ENCODE measurements at regions not wholly inside any gene's neighbourhood (a gene's known extent, or its start where the extent isn't known, plus 50 kb on each side); places are given as distances from the start of the nearest gene placed in this dataset.
"Not testable (repeated sequence)": the region's sequence is repeated elsewhere in the genome, so short reads cannot be mapped to it uniquely, and the experiment has no call there.

DNA sequence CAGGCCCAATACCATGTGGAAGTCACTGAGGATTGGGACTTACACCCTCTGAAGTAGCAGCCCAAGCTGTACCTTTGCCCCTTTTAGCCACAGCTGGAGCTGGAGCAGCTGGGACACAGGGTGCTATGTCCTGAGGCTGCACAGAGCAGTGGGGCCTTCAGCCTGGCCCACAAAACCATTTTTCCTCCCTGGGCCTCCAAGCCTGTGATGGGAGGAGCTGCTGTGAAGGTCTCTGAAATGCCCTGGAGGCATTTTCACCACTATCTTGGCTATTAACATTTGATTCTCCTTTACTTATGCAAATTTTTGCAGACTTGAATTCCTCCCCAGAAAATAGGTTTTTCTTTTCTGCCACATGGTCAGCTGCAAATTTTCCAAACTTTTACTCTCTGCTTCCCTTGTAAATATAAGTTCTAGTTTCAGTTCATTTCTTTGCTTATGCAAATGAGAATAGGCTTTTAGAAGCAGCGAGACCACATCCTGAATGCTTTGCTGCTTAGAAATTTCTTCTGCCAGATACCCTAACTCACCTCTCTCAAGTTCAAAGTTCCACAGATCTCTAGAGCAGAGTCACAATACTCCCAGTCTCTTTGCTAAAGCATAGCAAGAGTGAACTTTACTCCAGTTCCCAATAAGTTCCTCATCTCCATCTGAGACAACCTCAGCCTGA, 213.8 kb upstream of the MGAT5 start (continued):
- TF ChIP-seq, protein P1, sequence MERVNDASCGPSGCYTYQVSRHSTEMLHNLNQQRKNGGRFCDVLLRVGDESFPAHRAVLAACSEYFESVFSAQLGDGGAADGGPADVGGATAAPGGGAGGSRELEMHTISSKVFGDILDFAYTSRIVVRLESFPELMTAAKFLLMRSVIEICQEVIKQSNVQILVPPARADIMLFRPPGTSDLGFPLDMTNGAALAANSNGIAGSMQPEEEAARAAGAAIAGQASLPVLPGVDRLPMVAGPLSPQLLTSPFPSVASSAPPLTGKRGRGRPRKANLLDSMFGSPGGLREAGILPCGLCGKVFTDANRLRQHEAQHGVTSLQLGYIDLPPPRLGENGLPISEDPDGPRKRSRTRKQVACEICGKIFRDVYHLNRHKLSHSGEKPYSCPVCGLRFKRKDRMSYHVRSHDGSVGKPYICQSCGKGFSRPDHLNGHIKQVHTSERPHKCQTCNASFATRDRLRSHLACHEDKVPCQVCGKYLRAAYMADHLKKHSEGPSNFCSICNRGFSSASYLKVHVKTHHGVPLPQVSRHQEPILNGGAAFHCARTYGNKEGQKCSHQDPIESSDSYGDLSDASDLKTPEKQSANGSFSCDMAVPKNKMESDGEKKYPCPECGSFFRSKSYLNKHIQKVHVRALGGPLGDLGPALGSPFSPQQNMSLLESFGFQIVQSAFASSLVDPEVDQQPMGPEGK (CRISPR knock-in tag; IDR thresholded peaks at IDR 0.05; ENCODE audit: borderline replicate concordance): no peak
- TF ChIP-seq OSR1 (CRISPR knock-in tag; IDR thresholded peaks at IDR 0.05) (no peak), RARB (CRISPR knock-in tag; IDR thresholded peaks at IDR 0.05) (no peak), GLIS3 (CRISPR knock-in tag; IDR thresholded peaks at IDR 0.05) (no peak), ZNF8 (CRISPR knock-in tag; IDR thresholded peaks at IDR 0.05) (no peak)
- TF ChIP-seq, protein P2, sequence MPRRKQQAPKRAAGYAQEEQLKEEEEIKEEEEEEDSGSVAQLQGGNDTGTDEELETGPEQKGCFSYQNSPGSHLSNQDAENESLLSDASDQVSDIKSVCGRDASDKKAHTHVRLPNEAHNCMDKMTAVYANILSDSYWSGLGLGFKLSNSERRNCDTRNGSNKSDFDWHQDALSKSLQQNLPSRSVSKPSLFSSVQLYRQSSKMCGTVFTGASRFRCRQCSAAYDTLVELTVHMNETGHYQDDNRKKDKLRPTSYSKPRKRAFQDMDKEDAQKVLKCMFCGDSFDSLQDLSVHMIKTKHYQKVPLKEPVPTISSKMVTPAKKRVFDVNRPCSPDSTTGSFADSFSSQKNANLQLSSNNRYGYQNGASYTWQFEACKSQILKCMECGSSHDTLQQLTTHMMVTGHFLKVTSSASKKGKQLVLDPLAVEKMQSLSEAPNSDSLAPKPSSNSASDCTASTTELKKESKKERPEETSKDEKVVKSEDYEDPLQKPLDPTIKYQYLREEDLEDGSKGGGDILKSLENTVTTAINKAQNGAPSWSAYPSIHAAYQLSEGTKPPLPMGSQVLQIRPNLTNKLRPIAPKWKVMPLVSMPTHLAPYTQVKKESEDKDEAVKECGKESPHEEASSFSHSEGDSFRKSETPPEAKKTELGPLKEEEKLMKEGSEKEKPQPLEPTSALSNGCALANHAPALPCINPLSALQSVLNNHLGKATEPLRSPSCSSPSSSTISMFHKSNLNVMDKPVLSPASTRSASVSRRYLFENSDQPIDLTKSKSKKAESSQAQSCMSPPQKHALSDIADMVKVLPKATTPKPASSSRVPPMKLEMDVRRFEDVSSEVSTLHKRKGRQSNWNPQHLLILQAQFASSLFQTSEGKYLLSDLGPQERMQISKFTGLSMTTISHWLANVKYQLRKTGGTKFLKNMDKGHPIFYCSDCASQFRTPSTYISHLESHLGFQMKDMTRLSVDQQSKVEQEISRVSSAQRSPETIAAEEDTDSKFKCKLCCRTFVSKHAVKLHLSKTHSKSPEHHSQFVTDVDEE (CRISPR knock-in tag; IDR thresholded peaks at IDR 0.05): no peak

DNA sequence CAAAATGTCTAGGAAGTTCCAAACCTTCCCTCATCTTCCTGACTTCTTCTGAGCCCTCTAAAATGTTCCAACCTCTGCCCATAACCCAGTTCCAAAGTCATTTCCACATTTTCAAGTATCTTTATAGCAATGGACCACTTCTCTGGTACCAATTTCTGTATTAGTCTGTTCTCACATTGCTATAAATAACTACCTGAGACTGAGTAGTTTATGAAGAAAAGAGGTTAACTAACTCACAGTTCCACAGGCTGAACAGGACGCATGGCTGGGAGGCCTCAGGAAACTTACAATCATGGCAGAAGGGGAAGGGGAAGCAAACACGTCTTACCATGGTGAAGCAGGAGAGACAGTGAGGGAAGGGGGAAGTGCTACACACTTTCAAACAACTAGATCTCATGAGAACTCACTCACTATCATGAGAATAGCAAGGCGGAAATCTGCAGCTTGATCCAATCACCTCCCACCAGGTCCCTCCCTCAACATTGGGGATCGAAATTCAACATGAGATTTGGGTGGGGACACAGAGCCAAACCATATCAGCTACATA, 213.2 kb upstream of the MGAT5 start:
- ATAC-seq: not testable (repeated sequence)

DNA sequence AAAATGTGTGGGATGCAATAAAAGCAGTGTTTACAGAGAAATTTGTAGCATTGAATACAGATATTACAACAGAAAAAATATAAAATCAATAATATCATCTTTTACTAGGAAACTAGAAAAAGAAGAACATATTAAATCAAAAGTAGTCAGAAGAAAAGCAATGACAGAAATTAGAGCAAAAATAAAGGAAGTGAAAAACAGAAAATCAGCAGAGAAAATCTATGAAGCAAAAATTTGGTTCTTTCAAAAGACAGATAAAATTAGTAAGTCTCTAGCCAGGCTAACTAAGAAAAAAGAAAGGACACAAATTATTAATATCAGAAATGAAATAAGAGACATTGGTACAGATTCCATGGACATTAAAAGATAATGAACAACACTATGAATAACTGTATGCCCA, 212.0 kb upstream of the MGAT5 start:
- no peak for TF ChIP-seq TCF4 (CRISPR knock-in tag; IDR thresholded peaks at IDR 0.05; ENCODE audit: borderline replicate concordance)
- TF ChIP-seq ZNF565 (CRISPR knock-in tag; conservative IDR thresholded peaks at IDR 0.05; ENCODE audit: low read depth): no peak
- no peak for TF ChIP-seq SNAI2 (CRISPR knock-in tag; IDR thresholded peaks at IDR 0.05)
- TF ChIP-seq, protein P3, sequence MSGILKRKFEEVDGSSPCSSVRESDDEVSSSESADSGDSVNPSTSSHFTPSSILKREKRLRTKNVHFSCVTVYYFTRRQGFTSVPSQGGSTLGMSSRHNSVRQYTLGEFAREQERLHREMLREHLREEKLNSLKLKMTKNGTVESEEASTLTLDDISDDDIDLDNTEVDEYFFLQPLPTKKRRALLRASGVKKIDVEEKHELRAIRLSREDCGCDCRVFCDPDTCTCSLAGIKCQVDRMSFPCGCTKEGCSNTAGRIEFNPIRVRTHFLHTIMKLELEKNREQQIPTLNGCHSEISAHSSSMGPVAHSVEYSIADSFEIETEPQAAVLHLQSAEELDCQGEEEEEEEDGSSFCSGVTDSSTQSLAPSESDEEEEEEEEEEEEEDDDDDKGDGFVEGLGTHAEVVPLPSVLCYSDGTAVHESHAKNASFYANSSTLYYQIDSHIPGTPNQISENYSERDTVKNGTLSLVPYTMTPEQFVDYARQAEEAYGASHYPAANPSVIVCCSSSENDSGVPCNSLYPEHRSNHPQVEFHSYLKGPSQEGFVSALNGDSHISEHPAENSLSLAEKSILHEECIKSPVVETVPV (CRISPR knock-in tag; IDR thresholded peaks at IDR 0.05): no peak
- TF ChIP-seq RARB (CRISPR knock-in tag; IDR thresholded peaks at IDR 0.05): no peak
- TF ChIP-seq GLIS3 (CRISPR knock-in tag; IDR thresholded peaks at IDR 0.05): no peak
- no peak for TF ChIP-seq ZC3H10 (CRISPR knock-in tag; IDR thresholded peaks at IDR 0.05)
- TF ChIP-seq, protein P4, sequence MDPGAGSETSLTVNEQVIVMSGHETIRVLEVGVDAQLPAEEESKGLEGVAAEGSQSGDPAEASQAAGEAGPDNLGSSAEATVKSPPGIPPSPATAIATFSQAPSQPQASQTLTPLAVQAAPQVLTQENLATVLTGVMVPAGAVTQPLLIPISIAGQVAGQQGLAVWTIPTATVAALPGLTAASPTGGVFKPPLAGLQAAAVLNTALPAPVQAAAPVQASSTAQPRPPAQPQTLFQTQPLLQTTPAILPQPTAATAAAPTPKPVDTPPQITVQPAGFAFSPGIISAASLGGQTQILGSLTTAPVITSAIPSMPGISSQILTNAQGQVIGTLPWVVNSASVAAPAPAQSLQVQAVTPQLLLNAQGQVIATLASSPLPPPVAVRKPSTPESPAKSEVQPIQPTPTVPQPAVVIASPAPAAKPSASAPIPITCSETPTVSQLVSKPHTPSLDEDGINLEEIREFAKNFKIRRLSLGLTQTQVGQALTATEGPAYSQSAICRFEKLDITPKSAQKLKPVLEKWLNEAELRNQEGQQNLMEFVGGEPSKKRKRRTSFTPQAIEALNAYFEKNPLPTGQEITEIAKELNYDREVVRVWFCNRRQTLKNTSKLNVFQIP (CRISPR knock-in tag; IDR thresholded peaks at IDR 0.05; ENCODE audit: borderline replicate concordance, low read depth): no peak
- TF ChIP-seq, protein P2 (CRISPR knock-in tag; IDR thresholded peaks at IDR 0.05): no peak
- no peak for TF ChIP-seq ZNF70 (CRISPR knock-in tag; IDR thresholded peaks at IDR 0.05)
- no peak for ATAC-seq

DNA sequence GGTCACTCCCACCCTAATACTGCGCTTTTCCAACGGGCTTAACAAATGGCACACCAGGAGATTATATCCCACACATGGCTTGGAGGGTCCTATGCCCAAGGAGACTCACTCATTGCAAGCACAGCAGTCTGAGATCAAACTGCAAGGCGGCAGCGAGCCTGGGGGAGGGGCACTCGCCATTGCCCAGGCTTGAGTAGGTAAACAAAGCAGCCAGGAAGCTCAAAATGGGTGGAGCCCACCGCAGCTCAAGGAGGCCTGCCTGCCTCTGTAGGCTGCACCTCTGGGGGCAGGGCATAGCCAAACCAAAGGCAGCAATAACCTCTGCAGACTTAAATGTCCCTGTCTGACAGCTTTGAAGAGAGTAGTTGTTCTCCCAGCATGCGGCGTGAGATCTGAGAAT, 210.8 kb upstream of the MGAT5 start:
- ATAC-seq: not testable (repeated sequence)

DNA sequence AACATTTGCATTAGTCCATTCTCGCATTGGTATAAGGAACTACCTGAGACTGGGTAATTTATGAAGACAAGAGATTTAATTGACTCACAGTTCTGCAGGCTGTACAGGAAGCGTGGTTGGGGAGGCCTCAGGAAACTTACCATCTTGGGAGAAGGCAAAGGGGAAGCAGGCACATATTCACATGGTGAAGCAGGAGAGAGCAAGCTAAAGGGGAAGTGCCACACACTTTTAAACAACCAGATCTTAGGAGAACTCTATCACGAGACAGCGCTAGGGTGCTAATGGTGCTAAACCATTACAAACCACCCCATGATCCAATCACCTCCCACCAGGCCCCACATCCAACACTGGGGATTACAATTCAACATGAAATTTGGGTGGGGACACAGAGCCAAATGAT, 201.7 kb upstream of the MGAT5 start:
- no peak for ATAC-seq
- TF ChIP-seq, protein P3 (CRISPR knock-in tag; IDR thresholded peaks at IDR 0.05): no peak
- TF ChIP-seq GLIS3 (CRISPR knock-in tag; IDR thresholded peaks at IDR 0.05) (no peak), ESRRG (CRISPR knock-in tag; IDR thresholded peaks at IDR 0.05) (no peak), OSR1 (CRISPR knock-in tag; IDR thresholded peaks at IDR 0.05) (no peak), ZC3H10 (CRISPR knock-in tag; IDR thresholded peaks at IDR 0.05) (no peak)
- TF ChIP-seq, protein P4 (CRISPR knock-in tag; IDR thresholded peaks at IDR 0.05; ENCODE audit: borderline replicate concordance, low read depth): no peak
- TF ChIP-seq, protein P2 (CRISPR knock-in tag; IDR thresholded peaks at IDR 0.05): no peak

Measured in SK-N-SH treated with all-trans-retinoic acid at 6 μM for 48 hours (cell line).